ENCODE measurements at regions not wholly inside any gene's neighbourhood (a gene's known extent, or its start where the extent isn't known, plus 50 kb on each side); places are given as distances from the start of the nearest gene placed in this dataset.

GRCh38 chr2:128950758-128951157, 632.1 kb upstream of the HS6ST1 start:
- TF ChIP-seq CTCF (IDR thresholded peaks at IDR 0.05; ENCODE audit: low read length) = no peak
- no peak for TF ChIP-seq EZH2 (optimal IDR thresholded peaks at IDR 0.05; ENCODE audit: low read depth, low read length)
